OCI-LY1 (cell line): ENCODE measurements at regions not wholly inside any gene's neighbourhood (a gene's known extent, or its start where the extent isn't known, plus 50 kb on each side); places are given as distances from the start of the nearest gene placed in this dataset.
"Not testable (repeated sequence)": the region's sequence is repeated elsewhere in the genome, so short reads cannot be mapped to it uniquely, and the experiment has no call there.

Source experiments
- H2AFZ ChIP-seq: fragments of 200-600 bp; sonication (generic), shearing (Covaris generic); 2 replicates; pipeline ENCODE4 v1.6.0; 2014; ENCODE audit warnings: antibody characterized with exemption, mild to moderate bottlenecking, low read length
- H3F3A ChIP-seq: fragments of 200-600 bp; sonication (generic), shearing (Covaris generic); 2 replicates; pipeline ENCODE4 v1.6.0; 2014; ENCODE audit warnings: mild to moderate bottlenecking, antibody characterized with exemption, low read length, moderate library complexity; ENCODE audit not compliant: insufficient read depth
- H3K27ac ChIP-seq: fragments of 200-600 bp; sonication (generic); 2 replicates; pipeline ENCODE4 v1.5.1; 2014; ENCODE audit warnings: low read length, mixed run types, mild to moderate bottlenecking, low read depth; ENCODE audit not compliant: poor library complexity, severe bottlenecking
- H3K27me3 ChIP-seq: fragments of 200-600 bp; sonication (generic); 2 replicates; pipeline ENCODE4 v1.6.0; 2014; ENCODE audit warnings: antibody characterized with exemption, mild to moderate bottlenecking, low read length, moderate library complexity; ENCODE audit not compliant: insufficient read depth
- H3K36me3 ChIP-seq: fragments of 200-600 bp; sonication (generic); 2 replicates; pipeline ENCODE4 v1.6.1; 2014; ENCODE audit warnings: mild to moderate bottlenecking, antibody characterized with exemption, low read length, moderate library complexity, mixed read lengths; ENCODE audit not compliant: insufficient read depth
- H3K4me1 ChIP-seq: fragments of 200-600 bp; sonication (generic); 2 replicates; pipeline ENCODE4 v1.5.1; 2014; ENCODE audit warnings: mild to moderate bottlenecking, low read length, moderate library complexity; ENCODE audit not compliant: insufficient read depth, severe bottlenecking
- H3K4me2 ChIP-seq: fragments of 200-600 bp; sonication (generic), shearing (Covaris generic); 2 replicates; pipeline ENCODE4 v1.6.1; 2014; ENCODE audit warnings: low read length
- H3K4me3 ChIP-seq: fragments of 200-600 bp; sonication (generic); 2 replicates; pipeline ENCODE4 v1.5.1; 2014; ENCODE audit warnings: low read length, low read depth, mild to moderate bottlenecking, mixed read lengths; ENCODE audit not compliant: poor library complexity, severe bottlenecking
- H3K79me2 ChIP-seq: fragments of 200-600 bp; shearing (Covaris generic); 2 replicates; pipeline ENCODE4 v1.6.1; 2016; ENCODE audit warnings: mixed run types, low read length, mixed read lengths; ENCODE audit not compliant: insufficient read depth
- H3K9ac ChIP-seq: fragments of 200-600 bp; sonication (generic), shearing (Covaris generic); 2 replicates; pipeline ENCODE4 v1.6.1; 2014; ENCODE audit warnings: mild to moderate bottlenecking, low read length, mixed read lengths
- H3K9me2 ChIP-seq: fragments of 200-600 bp; sonication (generic), shearing (Covaris generic); 2 replicates; pipeline ENCODE4 v1.6.1; 2014; ENCODE audit warnings: low read depth, mild to moderate bottlenecking, low read length, mixed read lengths
- H3K9me3 ChIP-seq: fragments of 200-600 bp; shearing (Covaris generic); 2 replicates; pipeline ENCODE4 v1.6.1; 2014; ENCODE audit warnings: low read length, mixed read lengths
- H4K20me1 ChIP-seq: fragments of 200-600 bp; sonication (generic), shearing (Covaris generic); 2 replicates; pipeline ENCODE4 v1.6.0; 2016; ENCODE audit warnings: mild to moderate bottlenecking, low read length; ENCODE audit not compliant: insufficient read depth
- CTCF ChIP-seq: fragments of 200-600 bp; sonication (generic), shearing (Covaris generic); IDR thresholded peaks from 2 replicates; pipeline ENCODE4 v1.5.1; 2017; ENCODE audit warnings: mild to moderate bottlenecking, antibody characterized with exemption, low read length, moderate library complexity, mixed read lengths
- EZH2 ChIP-seq: fragments of 200-600 bp; sonication (generic), shearing (Covaris generic); IDR thresholded peaks from 2 replicates; pipeline ENCODE4 v1.8.0; 2017; ENCODE audit warnings: borderline replicate concordance, mixed run types, mild to moderate bottlenecking, antibody characterized with exemption, low read length, moderate library complexity, mixed read lengths

GRCh38 chr16:59336136-59336695, 602.1 kb upstream of the GOT2 start:
- no peaks in the 10 kb centered on the region for H3F3A ChIP-seq
- no peaks in the 10 kb centered on the region for H4K20me1 ChIP-seq
- no peaks in the 10 kb centered on the region for H3K79me2 ChIP-seq
- no peaks in the 10 kb centered on the region for H3K27me3 ChIP-seq
- no peak overlapping the region for H3K9ac ChIP-seq
- no peaks in the 10 kb centered on the region for H3K4me1 ChIP-seq
- no peak overlapping the region for H2AFZ ChIP-seq
- no peak overlapping the region for H3K4me3 ChIP-seq
- TF ChIP-seq CTCF (no peak), EZH2 (no peak)
- no peaks in the 10 kb centered on the region for H3K36me3 ChIP-seq
- H3K27ac ChIP-seq = no peak overlapping the region
- no peaks in the 10 kb centered on the region for H3K9me3 ChIP-seq
- no peaks in the 10 kb centered on the region for H3K9me2 ChIP-seq
- H3K4me2 ChIP-seq = no peak overlapping the region

GRCh38 chr16:59331708-59332107, 597.6 kb upstream of the GOT2 start:
- not testable (repeated sequence) for H3K36me3 ChIP-seq, H3K4me1 ChIP-seq, H3K9me3 ChIP-seq, H3K27me3 ChIP-seq, H3K9me2 ChIP-seq, H3F3A ChIP-seq, H2AFZ ChIP-seq, H4K20me1 ChIP-seq, H3K9ac ChIP-seq, H3K79me2 ChIP-seq, H3K27ac ChIP-seq, H3K4me2 ChIP-seq, H3K4me3 ChIP-seq

- H3K4me1 ChIP-seq = no peaks in the 10 kb centered on the region
- H3K9me2 ChIP-seq = no peaks in the 10 kb centered on the region
- no peaks in the 10 kb centered on the region for H3K36me3 ChIP-seq
- no peaks in the 10 kb centered on the region for H4K20me1 ChIP-seq
- H3K79me2 ChIP-seq = no peaks in the 10 kb centered on the region
- no peaks in the 10 kb centered on the region for H3K27me3 ChIP-seq
- H3F3A ChIP-seq = no peaks in the 10 kb centered on the region
- TF ChIP-seq CTCF = no peak
- no peak for TF ChIP-seq EZH2
- H3K4me3 ChIP-seq = no peak overlapping the region
- no peak overlapping the region for H3K4me2 ChIP-seq
- no peaks in the 10 kb centered on the region for H3K9me3 ChIP-seq
- no peak overlapping the region for H3K27ac ChIP-seq
- H3K9ac ChIP-seq = no peak overlapping the region
- H2AFZ ChIP-seq = no peak overlapping the region
Measured at GRCh38 chr16:59330019-59330670, 596.0 kb upstream of the GOT2 start.

GRCh38 chr16:59328961-59329360, 594.8 kb upstream of the GOT2 start:
- Histone ChIP-seq H3K9me3 (no peaks in the 10 kb centered on the region), H3K36me3 (no peaks in the 10 kb centered on the region), H3K4me1 (no peaks in the 10 kb centered on the region), H3K27me3 (no peaks in the 10 kb centered on the region), H3F3A (no peaks in the 10 kb centered on the region), H4K20me1 (no peaks in the 10 kb centered on the region), H3K79me2 (no peaks in the 10 kb centered on the region), H3K9ac (no peak overlapping the region), H3K4me2 (no peak overlapping the region), H3K27ac (no peak overlapping the region), H2AFZ (no peak overlapping the region), H3K4me3 (no peak overlapping the region), H3K9me2 (no peaks in the 10 kb centered on the region)
- TF ChIP-seq EZH2 (no peak), CTCF (no peak)
